ENCODE measurements at regions not wholly inside any gene's neighbourhood (a gene's known extent, or its start where the extent isn't known, plus 50 kb on each side); places are given as distances from the start of the nearest gene placed in this dataset.

DNA sequence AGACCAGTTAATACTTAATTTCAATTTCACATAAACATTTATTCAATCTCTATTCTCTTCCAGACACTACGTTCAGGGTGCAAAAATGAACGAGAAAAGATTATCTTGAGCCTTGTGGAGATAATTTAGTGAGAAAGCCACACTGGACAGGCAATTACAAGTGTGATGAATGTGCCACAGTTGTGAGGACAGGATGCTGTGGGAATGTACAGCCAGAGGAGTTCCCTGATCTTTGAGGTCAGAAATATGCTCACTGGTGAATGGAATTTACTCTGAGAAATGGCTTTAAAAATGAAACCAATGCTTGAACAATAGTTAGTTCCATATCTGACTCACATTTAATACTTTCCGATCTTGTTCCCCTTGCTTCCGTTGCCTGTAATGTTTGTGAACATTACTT is 864.8 kb downstream of the GATA3 start:
- Histone ChIP-seq H3K27me3 (replicated peaks; ENCODE audit: insufficient read depth) (no peaks in the 10 kb centered on the region), H3K9ac (no peak overlapping the region), H3K27ac (no peak overlapping the region), H3K4me3 (no peak overlapping the region), H3K36me3 (ENCODE audit: low read depth) (no peaks in the 10 kb centered on the region), H3F3A (ENCODE audit: insufficient read depth) (no peaks in the 10 kb centered on the region), H4K20me1 (ENCODE audit: insufficient read depth) (no peaks in the 10 kb centered on the region), H3K4me2 (ENCODE audit: unreplicated experiment) (no peak overlapping the region), H3K9me3 (ENCODE audit: low read depth) (no peaks in the 10 kb centered on the region), H3K4me1 (ENCODE audit: insufficient read depth) (no peaks in the 10 kb centered on the region), H2AFZ (no peak overlapping the region), H3K9me2 (ENCODE audit: insufficient read depth) (no peaks in the 10 kb centered on the region), H3K79me2 (ENCODE audit: insufficient read depth) (no peaks in the 10 kb centered on the region)
- 33 to 40% methylated on average over 4 of the region's 4 CpGs for WGBS, 2 experiments (ENCODE audit: low coverage in 1 of 2, low lambda C conversion rate in 2 of 2, missing lambda C conversion rate in 2 of 2)
- no peak for TF ChIP-seq EZH2 (IDR thresholded peaks at IDR 0.05; ENCODE audit: insufficient read depth, poor library complexity, severe bottlenecking)
- TF ChIP-seq EZH2phosphoT487 (IDR thresholded peaks at IDR 0.05; ENCODE audit: insufficient read depth, low read depth) = no peak
- DNase-seq = no peak
- in situ Hi-C loops (cut with MboI) = no loop called here

DNA sequence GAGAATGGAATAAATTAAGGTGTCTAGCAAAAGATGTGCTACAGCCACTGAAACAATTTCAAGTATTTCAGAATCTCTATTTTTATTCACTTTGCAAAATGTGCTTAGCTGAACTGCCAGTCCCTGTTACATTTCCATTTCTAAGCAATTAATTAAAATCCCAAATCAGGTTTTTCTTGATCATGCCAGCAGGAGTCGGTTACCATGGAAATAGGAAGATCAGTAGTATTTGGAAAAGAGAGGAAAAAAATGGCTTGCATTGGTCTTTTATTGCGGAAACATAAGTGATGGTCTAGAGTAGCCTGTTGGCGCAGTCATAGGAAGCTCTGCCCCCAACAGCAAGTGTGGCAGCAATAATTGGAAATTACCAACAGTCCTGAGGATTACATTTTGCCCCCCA is 867.1 kb downstream of the GATA3 start:
- TF ChIP-seq EZH2phosphoT487 (IDR thresholded peaks at IDR 0.05; ENCODE audit: insufficient read depth, low read depth) (no peak), EZH2 (IDR thresholded peaks at IDR 0.05; ENCODE audit: insufficient read depth, poor library complexity, severe bottlenecking) (no peak)
- in situ Hi-C loops (cut with MboI) = no loop called here
- Histone ChIP-seq H4K20me1 (ENCODE audit: insufficient read depth) (no peaks in the 10 kb centered on the region), H3K27ac (no peak overlapping the region), H3K36me3 (ENCODE audit: low read depth) (no peaks in the 10 kb centered on the region), H3K9ac (no peak overlapping the region), H3K27me3 (replicated peaks; ENCODE audit: insufficient read depth) (no peaks in the 10 kb centered on the region), H3K9me2 (ENCODE audit: insufficient read depth) (no peaks in the 10 kb centered on the region), H3K9me3 (ENCODE audit: low read depth) (no peaks in the 10 kb centered on the region), H3K4me2 (ENCODE audit: unreplicated experiment) (no peak overlapping the region), H3K4me3 (no peak overlapping the region), H3K4me1 (ENCODE audit: insufficient read depth) (no peaks in the 10 kb centered on the region), H2AFZ (no peak overlapping the region), H3K79me2 (ENCODE audit: insufficient read depth) (no peaks in the 10 kb centered on the region), H3F3A (ENCODE audit: insufficient read depth) (no peaks in the 10 kb centered on the region)
- no peak for DNase-seq
- WGBS, 2 experiments (ENCODE audit: low coverage in 1 of 2, low lambda C conversion rate in 2 of 2, missing lambda C conversion rate in 2 of 2) = 27 to 30% methylated on average over 3 of the region's 3 CpGs

DNA sequence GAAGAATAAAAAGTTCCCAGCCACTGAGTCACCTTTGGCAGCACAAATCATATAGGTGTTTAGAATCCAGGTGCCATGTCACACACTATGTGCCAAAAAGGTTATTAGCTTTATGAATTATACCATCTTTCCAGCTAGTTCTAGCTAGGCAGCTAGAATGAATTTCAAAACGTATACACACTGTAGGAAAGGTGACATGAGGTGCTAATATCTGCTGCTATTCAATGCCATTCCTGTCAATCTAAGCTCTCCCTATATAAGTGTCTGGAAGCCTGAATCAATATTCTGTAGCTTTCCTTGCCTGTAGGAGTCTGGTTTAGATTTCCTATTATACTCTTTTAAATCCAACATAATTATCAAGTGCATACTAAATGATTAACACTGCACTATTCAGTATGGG is 868.6 kb downstream of the GATA3 start:
- H3K9ac ChIP-seq = no peak overlapping the region
- no peaks in the 10 kb centered on the region for H3K9me2 ChIP-seq (ENCODE audit: insufficient read depth)
- no peak overlapping the region for H3K4me3 ChIP-seq
- no peaks in the 10 kb centered on the region for H3K4me1 ChIP-seq (ENCODE audit: insufficient read depth)
- in situ Hi-C loops (cut with MboI) = no loop called here
- TF ChIP-seq EZH2phosphoT487 (IDR thresholded peaks at IDR 0.05; ENCODE audit: insufficient read depth, low read depth) = no peak
- TF ChIP-seq EZH2 (IDR thresholded peaks at IDR 0.05; ENCODE audit: insufficient read depth, poor library complexity, severe bottlenecking) = no peak
- H3K27me3 ChIP-seq (replicated peaks; ENCODE audit: insufficient read depth) = no peaks in the 10 kb centered on the region
- no peaks in the 10 kb centered on the region for H3K79me2 ChIP-seq (ENCODE audit: insufficient read depth)
- H4K20me1 ChIP-seq (ENCODE audit: insufficient read depth) = no peaks in the 10 kb centered on the region
- WGBS, 2 experiments (ENCODE audit: low coverage in 1 of 2, low lambda C conversion rate in 2 of 2, missing lambda C conversion rate in 2 of 2) = 4 to 7% methylated on average over 1 of the region's 1 CpG
- no peaks in the 10 kb centered on the region for H3K9me3 ChIP-seq (ENCODE audit: low read depth)
- H3K4me2 ChIP-seq (ENCODE audit: unreplicated experiment) = no peak overlapping the region
- DNase-seq = no peak
- no peak overlapping the region for H3K27ac ChIP-seq
- H3K36me3 ChIP-seq (ENCODE audit: low read depth) = no peaks in the 10 kb centered on the region
- H3F3A ChIP-seq (ENCODE audit: insufficient read depth) = no peaks in the 10 kb centered on the region
- H2AFZ ChIP-seq = no peak overlapping the region

DNA sequence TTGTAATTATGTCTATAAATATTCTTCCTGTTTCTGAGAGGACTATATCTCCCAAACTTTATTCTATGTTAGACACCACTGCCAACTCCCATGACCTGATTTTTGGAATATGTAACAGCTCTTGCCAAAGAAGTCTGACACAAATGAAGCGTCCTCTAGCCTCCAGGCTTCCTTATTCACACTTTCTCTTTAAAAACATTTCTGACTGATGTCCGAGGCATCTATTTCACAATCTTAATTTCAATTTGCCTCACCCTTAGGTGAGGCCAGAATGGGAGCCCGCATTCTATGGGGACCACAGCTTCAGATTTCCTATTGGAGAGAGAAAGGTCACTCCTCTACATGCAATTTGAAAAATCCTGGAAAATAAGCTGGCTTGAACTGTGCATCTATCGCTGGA is 873.2 kb downstream of the GATA3 start:
- Histone ChIP-seq H3F3A (ENCODE audit: insufficient read depth) (no peaks in the 10 kb centered on the region), H3K4me3 (no peak overlapping the region), H4K20me1 (ENCODE audit: insufficient read depth) (no peaks in the 10 kb centered on the region), H3K9ac (no peak overlapping the region), H2AFZ (no peak overlapping the region), H3K9me3 (ENCODE audit: low read depth) (no peaks in the 10 kb centered on the region), H3K9me2 (ENCODE audit: insufficient read depth) (no peaks in the 10 kb centered on the region), H3K4me2 (ENCODE audit: unreplicated experiment) (no peak overlapping the region), H3K4me1 (ENCODE audit: insufficient read depth) (no peaks in the 10 kb centered on the region), H3K27me3 (replicated peaks; ENCODE audit: insufficient read depth) (no peaks in the 10 kb centered on the region), H3K27ac (no peak overlapping the region), H3K36me3 (ENCODE audit: low read depth) (no peaks in the 10 kb centered on the region), H3K79me2 (ENCODE audit: insufficient read depth) (no peaks in the 10 kb centered on the region)
- DNase-seq = no peak
- TF ChIP-seq EZH2phosphoT487 (IDR thresholded peaks at IDR 0.05; ENCODE audit: insufficient read depth, low read depth) (no peak), EZH2 (IDR thresholded peaks at IDR 0.05; ENCODE audit: insufficient read depth, poor library complexity, severe bottlenecking) (no peak)
- 21 to 24% methylated on average over 4 of the region's 4 CpGs for WGBS, 2 experiments (ENCODE audit: low coverage in 1 of 2, low lambda C conversion rate in 2 of 2, missing lambda C conversion rate in 2 of 2)
- in situ Hi-C loops (cut with MboI) = no loop called here

DNA sequence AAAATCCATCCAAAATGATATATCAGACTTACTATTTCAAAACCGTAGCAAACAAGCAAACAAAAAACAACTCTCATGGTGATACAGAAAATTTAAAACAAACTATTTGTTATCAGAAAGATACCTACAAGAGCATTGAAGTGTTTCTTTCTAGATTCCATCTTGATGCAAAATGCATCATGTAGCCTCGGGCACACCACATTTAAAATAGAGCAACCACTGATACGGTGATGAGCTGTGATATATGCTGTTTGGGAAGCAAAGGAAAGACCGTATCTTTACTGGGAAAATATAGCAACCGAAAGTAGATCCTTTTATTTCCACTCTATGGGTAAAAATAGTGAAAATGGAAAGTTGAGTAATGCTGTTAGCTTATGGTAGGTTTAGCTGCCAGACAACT is 892.0 kb downstream of the GATA3 start:
- Histone ChIP-seq H3K27me3 (replicated peaks; ENCODE audit: insufficient read depth) (no peaks in the 10 kb centered on the region), H4K20me1 (ENCODE audit: insufficient read depth) (no peaks in the 10 kb centered on the region), H3K9me3 (ENCODE audit: low read depth) (no peaks in the 10 kb centered on the region), H3K27ac (no peak overlapping the region), H2AFZ (no peak overlapping the region), H3K9ac (no peak overlapping the region), H3K79me2 (ENCODE audit: insufficient read depth) (no peaks in the 10 kb centered on the region), H3K4me1 (ENCODE audit: insufficient read depth) (no peaks in the 10 kb centered on the region), H3K9me2 (ENCODE audit: insufficient read depth) (no peaks in the 10 kb centered on the region), H3K4me2 (ENCODE audit: unreplicated experiment) (no peak overlapping the region), H3K36me3 (ENCODE audit: low read depth) (no peaks in the 10 kb centered on the region), H3F3A (ENCODE audit: insufficient read depth) (no peaks in the 10 kb centered on the region), H3K4me3 (no peak overlapping the region)
- in situ Hi-C loops (cut with MboI) = no loop called here
- TF ChIP-seq EZH2 (IDR thresholded peaks at IDR 0.05; ENCODE audit: insufficient read depth, poor library complexity, severe bottlenecking) (no peak), EZH2phosphoT487 (IDR thresholded peaks at IDR 0.05; ENCODE audit: insufficient read depth, low read depth) (no peak)
- no peak for DNase-seq
- 14 to 19% methylated on average over 5 of the region's 5 CpGs for WGBS, 2 experiments (ENCODE audit: low coverage in 1 of 2, low lambda C conversion rate in 2 of 2, missing lambda C conversion rate in 2 of 2)
